ENCODE measurements at regions not wholly inside any gene's neighbourhood (a gene's known extent, or its start where the extent isn't known, plus 50 kb on each side); places are given as distances from the start of the nearest gene placed in this dataset.

- no peaks in the 10 kb centered on the region for H3K4me1 ChIP-seq
- H3K4me2 ChIP-seq: no peak overlapping the region
- ChIA-PET CTCF (no interaction called here), POLR2A (no interaction called here)
- DNase-seq (ENCODE audit: low read depth in 1 of 2, low spot score in 1 of 2): no peak
- no peak overlapping the region for H3K27ac ChIP-seq
- no peak for ATAC-seq
- FAIRE-seq: no peak
- H3K4me3 ChIP-seq: no peak overlapping the region
- no peaks in the 10 kb centered on the region for H3K9me3 ChIP-seq
- no peak for TF ChIP-seq PHF8 (IDR thresholded peaks at IDR 0.05; ENCODE audit: borderline replicate concordance, low read depth)
- no peak for TF ChIP-seq ATOH8 (CRISPR knock-in tag; IDR thresholded peaks at IDR 0.05; ENCODE audit: low read depth)
- no peak for TF ChIP-seq ZC3H11A (IDR thresholded peaks at IDR 0.05)
- no peak for TF ChIP-seq CBX8 (IDR thresholded peaks at IDR 0.05)
- no peak for TF ChIP-seq MAFK (IDR thresholded peaks at IDR 0.05; ENCODE audit: partially characterized antibody)
- no peak for TF ChIP-seq HOXA7 (CRISPR knock-in tag; IDR thresholded peaks at IDR 0.05)
- TF ChIP-seq, protein P1, sequence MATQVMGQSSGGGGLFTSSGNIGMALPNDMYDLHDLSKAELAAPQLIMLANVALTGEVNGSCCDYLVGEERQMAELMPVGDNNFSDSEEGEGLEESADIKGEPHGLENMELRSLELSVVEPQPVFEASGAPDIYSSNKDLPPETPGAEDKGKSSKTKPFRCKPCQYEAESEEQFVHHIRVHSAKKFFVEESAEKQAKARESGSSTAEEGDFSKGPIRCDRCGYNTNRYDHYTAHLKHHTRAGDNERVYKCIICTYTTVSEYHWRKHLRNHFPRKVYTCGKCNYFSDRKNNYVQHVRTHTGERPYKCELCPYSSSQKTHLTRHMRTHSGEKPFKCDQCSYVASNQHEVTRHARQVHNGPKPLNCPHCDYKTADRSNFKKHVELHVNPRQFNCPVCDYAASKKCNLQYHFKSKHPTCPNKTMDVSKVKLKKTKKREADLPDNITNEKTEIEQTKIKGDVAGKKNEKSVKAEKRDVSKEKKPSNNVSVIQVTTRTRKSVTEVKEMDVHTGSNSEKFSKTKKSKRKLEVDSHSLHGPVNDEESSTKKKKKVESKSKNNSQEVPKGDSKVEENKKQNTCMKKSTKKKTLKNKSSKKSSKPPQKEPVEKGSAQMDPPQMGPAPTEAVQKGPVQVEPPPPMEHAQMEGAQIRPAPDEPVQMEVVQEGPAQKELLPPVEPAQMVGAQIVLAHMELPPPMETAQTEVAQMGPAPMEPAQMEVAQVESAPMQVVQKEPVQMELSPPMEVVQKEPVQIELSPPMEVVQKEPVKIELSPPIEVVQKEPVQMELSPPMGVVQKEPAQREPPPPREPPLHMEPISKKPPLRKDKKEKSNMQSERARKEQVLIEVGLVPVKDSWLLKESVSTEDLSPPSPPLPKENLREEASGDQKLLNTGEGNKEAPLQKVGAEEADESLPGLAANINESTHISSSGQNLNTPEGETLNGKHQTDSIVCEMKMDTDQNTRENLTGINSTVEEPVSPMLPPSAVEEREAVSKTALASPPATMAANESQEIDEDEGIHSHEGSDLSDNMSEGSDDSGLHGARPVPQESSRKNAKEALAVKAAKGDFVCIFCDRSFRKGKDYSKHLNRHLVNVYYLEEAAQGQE (IDR thresholded peaks at IDR 0.05): no peak
- no peak for TF ChIP-seq GATA3 (IDR thresholded peaks at IDR 0.05; ENCODE audit: borderline replicate concordance)
- TF ChIP-seq ZFP36 (IDR thresholded peaks at IDR 0.05; ENCODE audit: borderline replicate concordance, partially characterized antibody): no peak
- no peak for TF ChIP-seq RARB (CRISPR knock-in tag; IDR thresholded peaks at IDR 0.05)
- TF ChIP-seq KDM5A (IDR thresholded peaks at IDR 0.05): no peak
- TF ChIP-seq, protein P2, sequence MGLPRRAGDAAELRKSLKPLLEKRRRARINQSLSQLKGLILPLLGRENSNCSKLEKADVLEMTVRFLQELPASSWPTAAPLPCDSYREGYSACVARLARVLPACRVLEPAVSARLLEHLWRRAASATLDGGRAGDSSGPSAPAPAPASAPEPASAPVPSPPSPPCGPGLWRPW (IDR thresholded peaks at IDR 0.05): no peak
- TF ChIP-seq NR3C1 (IDR thresholded peaks at IDR 0.05): no peak
- TF ChIP-seq, protein P3, sequence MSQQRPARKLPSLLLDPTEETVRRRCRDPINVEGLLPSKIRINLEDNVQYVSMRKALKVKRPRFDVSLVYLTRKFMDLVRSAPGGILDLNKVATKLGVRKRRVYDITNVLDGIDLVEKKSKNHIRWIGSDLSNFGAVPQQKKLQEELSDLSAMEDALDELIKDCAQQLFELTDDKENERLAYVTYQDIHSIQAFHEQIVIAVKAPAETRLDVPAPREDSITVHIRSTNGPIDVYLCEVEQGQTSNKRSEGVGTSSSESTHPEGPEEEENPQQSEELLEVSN (IDR thresholded peaks at IDR 0.05; ENCODE audit: borderline replicate concordance, low read depth): no peak
- no peak for TF ChIP-seq SREBF2 (IDR thresholded peaks at IDR 0.05)
- no peak for TF ChIP-seq EHMT2 (IDR thresholded peaks at IDR 0.05; ENCODE audit: low read depth)
- no peak for TF ChIP-seq CEBPB (IDR thresholded peaks at IDR 0.05)
- TF ChIP-seq RCOR1 (IDR thresholded peaks at IDR 0.05; ENCODE audit: low read depth, low read length): no peak
- TF ChIP-seq EHF (CRISPR knock-in tag; IDR thresholded peaks at IDR 0.05): no peak
Observed at GRCh38 chr4:167831855-167832254, 260.5 kb upstream of the ANXA10 start.

- WGBS (ENCODE audit: missing lambda C conversion rate): 33% methylated on average over 1 of the region's 1 CpG
Observed at GRCh38 chr4:167838686-167839085, 253.7 kb upstream of the ANXA10 start.

DNA sequence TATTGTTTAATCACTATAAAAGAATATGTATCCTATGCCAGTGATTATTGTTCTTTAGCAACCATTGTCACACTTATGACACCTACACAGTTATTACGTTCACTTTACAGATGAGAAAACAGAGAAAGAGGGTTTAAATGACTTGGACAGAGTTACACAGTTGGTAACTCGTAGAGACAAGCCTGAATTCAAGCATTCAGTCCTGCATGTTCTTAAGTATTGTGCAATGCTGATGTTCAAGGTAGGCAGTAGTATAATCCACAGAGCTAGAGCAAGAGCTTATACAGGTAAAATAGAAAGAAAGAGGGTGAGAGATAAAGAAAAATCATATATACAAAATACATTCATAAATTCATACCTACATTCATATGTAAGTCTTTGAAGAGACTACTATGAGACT, 249.8 kb upstream of the ANXA10 start:
- ATAC-seq (no peak), FAIRE-seq (no peak), DNase-seq (ENCODE audit: low read depth in 1 of 2, low spot score in 1 of 2) (no peak)
- WGBS (ENCODE audit: missing lambda C conversion rate): 36% methylated on average over 2 of the region's 2 CpGs
- no peaks in the 10 kb centered on the region for H3K4me1 ChIP-seq
- POLR2A ChIA-PET: no interaction called here
- CTCF ChIA-PET: no interaction called here
- H3K9me3 ChIP-seq: no peaks in the 10 kb centered on the region
- H3K4me3 ChIP-seq: no peak overlapping the region
- no peak overlapping the region for H3K27ac ChIP-seq
- no peak overlapping the region for H3K4me2 ChIP-seq
- TF ChIP-seq FOSL2 (IDR thresholded peaks at IDR 0.05) (no peak), FOSL2 (CRISPR knock-in tag; IDR thresholded peaks at IDR 0.05) (no peak), HOXB13 (CRISPR knock-in tag; IDR thresholded peaks at IDR 0.05; ENCODE audit: low read depth) (no peak), CHD4 (IDR thresholded peaks at IDR 0.05; ENCODE audit: borderline replicate concordance) (no peak), ZFP36 (IDR thresholded peaks at IDR 0.05; ENCODE audit: borderline replicate concordance, partially characterized antibody) (no peak), CTCF (IDR thresholded peaks at IDR 0.05) (no peak), HDAC2 (IDR thresholded peaks at IDR 0.05) (no peak), BCL3 (IDR thresholded peaks at IDR 0.05) (no peak), RARB (CRISPR knock-in tag; IDR thresholded peaks at IDR 0.05) (no peak), PHF8 (IDR thresholded peaks at IDR 0.05; ENCODE audit: borderline replicate concordance, low read depth) (no peak), PBX3 (IDR thresholded peaks at IDR 0.05) (no peak)

More at GRCh38 chr4:167838686-167839085, 253.7 kb upstream of the ANXA10 start:
- no peak for TF ChIP-seq NR3C1 (IDR thresholded peaks at IDR 0.05)
- Histone ChIP-seq H3K4me1 (no peaks in the 10 kb centered on the region), H3K9me3 (no peaks in the 10 kb centered on the region), H3K4me3 (no peak overlapping the region), H3K4me2 (no peak overlapping the region), H3K27ac (no peak overlapping the region)
- POLR2A ChIA-PET: no interaction called here
- CTCF ChIA-PET: no interaction called here
- DNase-seq (ENCODE audit: low read depth in 1 of 2, low spot score in 1 of 2) (no peak), FAIRE-seq (no peak), ATAC-seq (no peak)

All from A549 (cell line).